Astrocyte (in vitro differentiated cells and primary cell): ENCODE measurements at regions not wholly inside any gene's neighbourhood (a gene's known extent, or its start where the extent isn't known, plus 50 kb on each side); places are given as distances from the start of the nearest gene placed in this dataset.

ENCODE experiments used
- CTCF ChIP-seq: IDR thresholded peaks from 2 replicates; pipeline ENCODE4 v1.5.1; 2011; ENCODE audit warnings: low read depth, mild to moderate bottlenecking, inconsistent platforms, low read length, moderate library complexity; ENCODE audit not compliant: insufficient read depth
- EZH2 ChIP-seq: IDR thresholded peaks from 2 replicates; pipeline ENCODE4 v1.6.1; 2012; ENCODE audit warnings: mild to moderate bottlenecking, low read length, inconsistent platforms; ENCODE audit not compliant: insufficient read depth

GRCh38 chr6:104281370-104281769 is 578.3 kb downstream of the HACE1 start:
- TF ChIP-seq CTCF (no peak), EZH2 (no peak)
